Type B pancreatic cell (in vitro differentiated cells): ENCODE measurements at regions not wholly inside any gene's neighbourhood (a gene's known extent, or its start where the extent isn't known, plus 50 kb on each side); places are given as distances from the start of the nearest gene placed in this dataset.
"Not testable (repeated sequence)": the region's sequence is repeated elsewhere in the genome, so short reads cannot be mapped to it uniquely, and the experiment has no call there.

Experiments used
- DNase-seq: peaks from one replicate; pipeline ENCODE4 v3.0.0; 2021; ENCODE audit warnings: mixed read lengths; ENCODE audit not compliant: unreplicated experiment; ENCODE audit errors: extremely low spot score
- H3K27ac Mint-ChIP-seq: 2 replicates; pipeline ENCODE4 v1.8.0; 2021; ENCODE audit warnings: mild to moderate bottlenecking, mixed read lengths
- H3K27me3 Mint-ChIP-seq: 2 replicates; pipeline ENCODE4 v1.8.0; 2021; ENCODE audit warnings: mixed read lengths
- H3K36me3 Mint-ChIP-seq: 2 replicates; pipeline ENCODE4 v1.8.0; 2021; ENCODE audit warnings: mixed read lengths
- H3K4me1 Mint-ChIP-seq: one replicate; pipeline ENCODE4 v1.8.0; 2021; ENCODE audit warnings: mixed read lengths; ENCODE audit not compliant: unreplicated experiment
- H3K4me3 Mint-ChIP-seq: 2 replicates; pipeline ENCODE4 v1.8.0; 2021; ENCODE audit warnings: mild to moderate bottlenecking, mixed read lengths
- H3K9me3 Mint-ChIP-seq: 2 replicates; pipeline ENCODE4 v1.8.0; 2021; ENCODE audit warnings: mixed read lengths
- CTCF ChIP-seq: fragments of 200-600 bp; sonication (generic); conservative IDR thresholded peaks from 2 replicates; pipeline ENCODE4 v1.5.0; 2021; ENCODE audit warnings: antibody characterized with exemption, mild to moderate bottlenecking

DNA sequence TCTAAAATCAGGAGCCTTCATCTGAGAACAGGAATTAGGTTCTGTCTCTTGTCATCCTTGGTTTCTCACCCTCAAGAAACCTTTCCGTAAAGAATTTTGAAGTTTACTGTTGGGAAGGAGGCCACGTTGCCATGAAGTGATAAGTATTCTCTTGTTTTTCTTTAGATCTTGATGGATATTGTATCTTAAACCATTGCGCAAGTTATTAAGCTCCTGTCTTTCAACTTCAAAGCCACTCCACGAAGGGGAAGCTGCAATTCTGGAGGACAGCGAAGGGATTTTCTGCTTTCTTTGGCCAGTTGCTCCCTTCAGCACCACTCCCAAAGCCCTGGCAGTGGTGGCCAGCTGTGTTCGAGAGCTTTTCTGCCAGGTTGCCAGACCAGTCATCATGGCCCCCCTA, 198.1 kb upstream of the EXOC2 start:
- H3K27me3 Mint-ChIP-seq, result no peaks in the 10 kb centered on the region
- peaks cover 8% of the 10 kb centered on the region for H3K4me1 Mint-ChIP-seq
- no peaks in the 10 kb centered on the region for H3K36me3 Mint-ChIP-seq
- no peak overlapping the region for H3K27ac Mint-ChIP-seq
- H3K4me3 Mint-ChIP-seq, result no peak overlapping the region
- no peak for DNase-seq
- no peak for TF ChIP-seq CTCF
- H3K9me3 Mint-ChIP-seq, result peaks cover 4% of the 10 kb centered on the region

- Mint-ChIP-seq H3K9me3 (peaks cover 4% of the 10 kb centered on the region), H3K27ac (peak overlapping the region; percentile 84), H3K4me3 (no peak overlapping the region), H3K36me3 (no peaks in the 10 kb centered on the region), H3K27me3 (peaks cover 3% of the 10 kb centered on the region), H3K4me1 (peaks cover 8% of the 10 kb centered on the region)
- no peak for DNase-seq
- TF ChIP-seq CTCF, result no peak
Measured at GRCh38 chr6:890201-890600, 197.3 kb upstream of the EXOC2 start.

GRCh38 chr6:887583-888235, 194.8 kb upstream of the EXOC2 start:
- DNase-seq, result no peak
- peaks cover 4% of the 10 kb centered on the region for H3K9me3 Mint-ChIP-seq
- no peak for TF ChIP-seq CTCF
- peaks cover 8% of the 10 kb centered on the region for H3K4me1 Mint-ChIP-seq
- H3K4me3 Mint-ChIP-seq, result no peak overlapping the region
- no peak overlapping the region for H3K27ac Mint-ChIP-seq
- H3K27me3 Mint-ChIP-seq, result peaks cover 10% of the 10 kb centered on the region
- no peaks in the 10 kb centered on the region for H3K36me3 Mint-ChIP-seq

GRCh38 chr6:886116-886515, 193.2 kb upstream of the EXOC2 start:
- H3K9me3 Mint-ChIP-seq, H3K36me3 Mint-ChIP-seq, H3K4me3 Mint-ChIP-seq, H3K27ac Mint-ChIP-seq, H3K4me1 Mint-ChIP-seq, H3K27me3 Mint-ChIP-seq, DNase-seq: not testable (repeated sequence)

- TF ChIP-seq CTCF, result no peak
- H3K36me3 Mint-ChIP-seq, result no peaks in the 10 kb centered on the region
- H3K27ac Mint-ChIP-seq, result peak overlapping the region; percentile 34
- peaks cover 2% of the 10 kb centered on the region for H3K9me3 Mint-ChIP-seq
- peaks cover 10% of the 10 kb centered on the region for H3K27me3 Mint-ChIP-seq
- no peak for DNase-seq
- H3K4me3 Mint-ChIP-seq, result no peak overlapping the region
- H3K4me1 Mint-ChIP-seq, result peaks cover 2% of the 10 kb centered on the region
Measured at GRCh38 chr6:885051-885590, 192.2 kb upstream of the EXOC2 start.

GRCh38 chr6:884570-884969, 191.6 kb upstream of the EXOC2 start:
- Mint-ChIP-seq H3K27me3 (peaks cover 10% of the 10 kb centered on the region), H3K9me3 (no peaks in the 10 kb centered on the region), H3K4me3 (no peak overlapping the region), H3K27ac (peak overlapping the region; percentile 32), H3K36me3 (no peaks in the 10 kb centered on the region), H3K4me1 (no peaks in the 10 kb centered on the region)
- DNase-seq, result no peak
- no peak for TF ChIP-seq CTCF
